K562 (cell line): ENCODE measurements at regions not wholly inside any gene's neighbourhood (a gene's known extent, or its start where the extent isn't known, plus 50 kb on each side); places are given as distances from the start of the nearest gene placed in this dataset.

Experiments used
- ATAC-seq: fragments of 200-7000 bp; cut with Tn5 transposase; 3 replicates; pipeline ENCODE4 v1.9.1; 2020; ENCODE audit warnings: moderate library complexity
- BruUV-seq: library from RNA; stranded (reverse); fragments of 400-500 nt; replicated peaks from 2 replicates; lab custom pipeline; 2021; lab: Mats Ljungman, UMichigan
- CTCF ChIA-PET: fragments of 300-600 bp; formaldehyde crosslinking; extraction: SDS; loops from one replicate; lab custom pipeline; 2021; ENCODE audit warnings: low intra/inter-chr PET ratio; lab: Yijun Ruan, JAX
- POLR2A ChIA-PET: fragments of 300-600, 350-650 bp; sonication (Branson Sonifier 250); formaldehyde crosslinking; extraction: SDS; loops from one replicate; lab custom pipeline; 2021; ENCODE audit warnings: antibody characterized with exemption, inconsistent platforms; lab: Yijun Ruan, JAX
- DNase-seq, 4 experiments: peaks; one replicate each; pipeline versions ENCODE4 v3.0.0 to v3.0.0-alpha.2; 2011 to 2018; ENCODE audit warnings: low spot score in 3 of 4, mixed read lengths in 3 of 4; ENCODE audit errors: extremely low read depth in 1 of 4
- FAIRE-seq: peaks from 2 replicates; lab custom pipeline; 2011; peaks lifted over from hg19 to GRCh38; lab: Jason Lieb, UNC
- H2AFZ ChIP-seq: 2 replicates; pipeline ENCODE4 v1.6.0; 2011; ENCODE audit warnings: low read depth, low read length, control low read depth, inconsistent platforms
- H3K27ac ChIP-seq: fragments of 200-600 bp; 3 replicates; pipeline ENCODE4 v1.8.0; 2011; ENCODE audit warnings: low read depth, mild to moderate bottlenecking, control low read depth, inconsistent platforms, low read length, moderate library complexity, mixed read lengths; ENCODE audit errors: extremely low read depth
- H3K27me3 ChIP-seq, 2 experiments: fragments of 300-600 bp in 1 of 2; 2 replicates in 1 of 2; 3 replicates in 1 of 2; pipeline versions ENCODE4 v1.6.0 to v1.8.0; 2011; ENCODE audit warnings: inconsistent platforms in 2 of 2, low read length in 2 of 2, mild to moderate bottlenecking in 1 of 2, mixed read lengths in 1 of 2, moderate library complexity in 1 of 2; ENCODE audit not compliant: control insufficient read depth in 2 of 2, insufficient read depth in 2 of 2
- H3K36me3 ChIP-seq: fragments of 300-600 bp; 3 replicates; pipeline ENCODE4 v1.8.0; 2011; ENCODE audit warnings: mild to moderate bottlenecking, low read length, inconsistent platforms; ENCODE audit not compliant: control insufficient read depth, insufficient read depth
- H3K4me1 ChIP-seq, 2 experiments: fragments of 200-600 bp in 1 of 2; replicated peaks in 1 of 2; 2 replicates in 1 of 2; 3 replicates in 1 of 2; pipeline versions ENCODE4 v1.5.1 to v1.8.0; 2011; ENCODE audit warnings: inconsistent platforms in 2 of 2, low read length in 2 of 2, mild to moderate bottlenecking in 1 of 2, mixed read lengths in 1 of 2, moderate library complexity in 1 of 2; ENCODE audit not compliant: control insufficient read depth in 2 of 2, insufficient read depth in 2 of 2
- H3K4me2 ChIP-seq: 2 replicates; pipeline ENCODE4 v1.6.1; 2011; ENCODE audit warnings: low read length, control low read depth, inconsistent platforms, mixed read lengths; ENCODE audit not compliant: insufficient read depth
- H3K4me3 ChIP-seq: fragments of 200-600 bp; sonication (generic), shearing (Covaris generic); 2 replicates; pipeline ENCODE4 v1.5.1; 2016; ENCODE audit warnings: control low read depth, inconsistent platforms
- H3K79me2 ChIP-seq: fragments of 200-600 bp; 3 replicates; pipeline ENCODE4 v1.8.0; 2011; ENCODE audit warnings: low read length, inconsistent platforms; ENCODE audit not compliant: control insufficient read depth, insufficient read depth
- H3K9ac ChIP-seq, 2 experiments: 2 replicates each; pipeline versions ENCODE4 v1.6.0 to v1.6.1; 2011; ENCODE audit warnings: low read depth in 2 of 2, low read length in 2 of 2, control low read depth in 1 of 2, inconsistent platforms in 1 of 2, mild to moderate bottlenecking in 1 of 2, mixed read lengths in 1 of 2; ENCODE audit not compliant: insufficient read depth in 1 of 2
- H3K9me1 ChIP-seq: one replicate; pipeline ENCODE4 v1.6.0; 2011; ENCODE audit warnings: inconsistent platforms, mild to moderate bottlenecking, low read length, moderate library complexity; ENCODE audit not compliant: control insufficient read depth, insufficient read depth
- H3K9me3 ChIP-seq: replicated peaks from 2 replicates; pipeline ENCODE4 v1.5.1; 2011; ENCODE audit warnings: low read depth, low read length, inconsistent platforms; ENCODE audit not compliant: control insufficient read depth, insufficient read depth
- H4K20me1 ChIP-seq: replicated peaks from 2 replicates; pipeline ENCODE4 v1.6.1; 2011; ENCODE audit warnings: low read length, inconsistent platforms, mixed read lengths; ENCODE audit not compliant: control insufficient read depth, insufficient read depth
- CHCHD3 ChIP-seq: fragments of 250-450 bp; sonication (Bioruptor Pico); IDR thresholded peaks from 2 replicates; pipeline ENCODE4 v2.1.2; 2022; ENCODE audit warnings: mild to moderate bottlenecking
- HMBOX1 ChIP-seq: sonication (generic); IDR thresholded peaks from 2 replicates; pipeline ENCODE4 v1.6.1; 2016
- HOMEZ ChIP-seq: fragments of 250-450 bp; sonication (Bioruptor Pico); IDR thresholded peaks from 2 replicates; pipeline ENCODE4 v1.4.0; 2020; ENCODE audit warnings: mild to moderate bottlenecking, moderate library complexity
- KLF6 ChIP-seq: fragments of 250-450 bp; sonication (Bioruptor Pico); IDR thresholded peaks from 2 replicates; pipeline ENCODE4 v1.4.0; 2020; ENCODE audit warnings: mild to moderate bottlenecking, moderate library complexity, borderline replicate concordance
- MTA1 ChIP-seq: fragments of 450-650 bp; IDR thresholded peaks from 2 replicates; pipeline ENCODE4 v1.6.1; 2017; ENCODE audit warnings: borderline replicate concordance
- POLR3A ChIP-seq: IDR thresholded peaks from 2 replicates; pipeline ENCODE4 v1.6.1; 2011; ENCODE audit warnings: borderline replicate concordance, mild to moderate bottlenecking, moderate library complexity; ENCODE audit not compliant: insufficient read length, insufficient read depth; ENCODE audit errors: extremely low read depth
- PTBP1 ChIP-seq: fragments of 200-400 bp; formaldehyde crosslinking; IDR thresholded peaks from 2 replicates; pipeline ENCODE4 v1.6.1; 2017; ENCODE audit warnings: low read depth, low read length
- TCF7 ChIP-seq: sonication (generic); IDR thresholded peaks from 2 replicates; pipeline ENCODE4 v1.6.1; 2016; ENCODE audit warnings: antibody characterized with exemption, borderline replicate concordance
- ZNF764 ChIP-seq: fragments of 250-450 bp; sonication (Bioruptor Pico); IDR thresholded peaks from 2 replicates; pipeline ENCODE4 v1.4.0; 2020; ENCODE audit warnings: low read depth, mild to moderate bottlenecking, moderate library complexity
- WGBS: fragments of 100-300 bp; shearing (Covaris generic); methylation state at CpG from one replicate; pipeline ENCODE4 v1.1.6; 2016; ENCODE audit warnings: low coverage, mixed read lengths; ENCODE audit not compliant: insufficient coverage; ENCODE audit errors: missing lambda C conversion rate; 5-methylcytosine and 5-hydroxymethylcytosine counted together
- in situ Hi-C: fragments of 300-500 bp; cut with MboI; formaldehyde crosslinking; loops from 4 replicates; pipeline ENCODE4 v1.15.0; 2018; ENCODE audit warnings: inconsistent platforms, mixed read lengths
- intact Hi-C: fragments of 100-400 bp; cut with micrococcal nuclease; formaldehyde crosslinking; loops from 2 replicates; pipeline ENCODE4 v1.14.2; 2022

GRCh38 chr9:17045381-17045940, 89.4 kb upstream of the CNTLN start:
- no peak for FAIRE-seq

More at GRCh38 chr9:17045381-17045940, 89.4 kb upstream of the CNTLN start:
- Histone ChIP-seq H3K79me2 (no peaks in the 10 kb centered on the region), H3K27me3 (no peaks in the 10 kb centered on the region), H3K9me1 (no peaks in the 10 kb centered on the region), H3K36me3 (no peaks in the 10 kb centered on the region), H2AFZ (no peak overlapping the region), H3K9ac (no peak overlapping the region), H3K27ac (no peak overlapping the region), H4K20me1 (no peaks in the 10 kb centered on the region), H3K9me3 (no peaks in the 10 kb centered on the region), H3K4me3 (no peak overlapping the region), H3K4me1 (no peaks in the 10 kb centered on the region), H3K4me2 (no peak overlapping the region)
- no TSS peak for BruUV-seq
- no CpG with 5 or more reads among the region's 3 CpGs for WGBS
- ChIA-PET CTCF (interaction anchor here (0.6 kb wide), 1 partner anchor 127 kb away, joined by 3 read pairs; no protein-coding TSS in a partner anchor), POLR2A (no interaction called here)
- DNase-seq, result no peak
- in situ Hi-C loops (no loop called here), intact Hi-C loops (no loop called here)
- TF ChIP-seq TCF7, result no peak
- TF ChIP-seq HMBOX1, result no peak
- no peak for TF ChIP-seq CHCHD3
- no peak for TF ChIP-seq KLF6 (CRISPR knock-in tag)
- no peak for TF ChIP-seq MTA1
- TF ChIP-seq ZNF764, result no peak
- TF ChIP-seq HOMEZ (CRISPR knock-in tag), result no peak
- no peak for TF ChIP-seq PTBP1
- TF ChIP-seq POLR3A, result no peak
- no peak for ATAC-seq
